SK-N-SH (cell line): ENCODE measurements at regions not wholly inside any gene's neighbourhood (a gene's known extent, or its start where the extent isn't known, plus 50 kb on each side); places are given as distances from the start of the nearest gene placed in this dataset.

Source experiments
- CTCF ChIA-PET: fragments of 300-600, 350-600 bp; formaldehyde crosslinking; extraction: SDS; loops from one replicate; lab custom pipeline; 2021; lab: Yijun Ruan, JAX
- POLR2A ChIA-PET: fragments of 350-600 bp; sonication (Branson Sonifier 250); formaldehyde crosslinking; extraction: SDS; loops from one replicate; lab custom pipeline; 2020; ENCODE audit warnings: antibody characterized with exemption, inconsistent platforms; lab: Yijun Ruan, JAX
- DNase-seq: peaks from one replicate; pipeline ENCODE4 v3.0.0; 2012
- H2AFZ ChIP-seq: fragments of 200-600 bp; sonication (generic); 2 replicates; pipeline ENCODE4 v1.8.1; 2016; ENCODE audit warnings: antibody characterized with exemption, mild to moderate bottlenecking, low read depth
- H3F3A ChIP-seq: fragments of 200-600 bp; sonication (generic); replicated peaks from 2 replicates; pipeline ENCODE3; 2016; ENCODE audit warnings: antibody characterized with exemption, mild to moderate bottlenecking; ENCODE audit not compliant: insufficient read depth
- H3K27ac ChIP-seq, 2 experiments: fragments of 200-500 bp in 1 of 2; fragments of 200-600 bp in 1 of 2; sonication (Bioruptor generic) in 1 of 2; sonication (generic), shearing (Covaris generic) in 1 of 2; 2 replicates each; pipeline versions ENCODE4 v1.5.1 to v1.6.1; 2014 to 2016; ENCODE audit warnings: low read depth in 2 of 2, inconsistent platforms in 1 of 2, low read length in 1 of 2, mild to moderate bottlenecking in 1 of 2, mixed read lengths in 1 of 2
- H3K27me3 ChIP-seq: fragments of 200-600 bp; sonication (generic), shearing (Covaris generic); 2 replicates; pipeline ENCODE4 v1.6.1; 2016; ENCODE audit warnings: mixed run types; ENCODE audit not compliant: insufficient read depth
- H3K36me3 ChIP-seq, 2 experiments: fragments of 200-500 bp in 1 of 2; fragments of 200-600 bp in 1 of 2; sonication (Bioruptor generic) in 1 of 2; sonication (generic) in 1 of 2; replicated peaks in 1 of 2; 2 replicates each; pipeline versions ENCODE3 to v1.5.1; 2014 to 2016; ENCODE audit warnings: low read length in 1 of 2, mild to moderate bottlenecking in 1 of 2; ENCODE audit not compliant: insufficient read depth in 2 of 2, control insufficient read depth in 1 of 2
- H3K4me1 ChIP-seq, 2 experiments: fragments of 200-500 bp in 1 of 2; fragments of 200-600 bp in 1 of 2; sonication (Bioruptor generic) in 1 of 2; sonication (generic), shearing (Covaris generic) in 1 of 2; 2 replicates each; pipeline versions ENCODE4 v1.5.1 to v1.6.1; 2014 to 2016; ENCODE audit warnings: low read depth in 1 of 2, low read length in 1 of 2, mixed run types in 1 of 2; ENCODE audit not compliant: insufficient read depth in 2 of 2, control insufficient read depth in 1 of 2
- H3K4me2 ChIP-seq: fragments of 200-600 bp; sonication (generic), shearing (Covaris generic); 2 replicates; pipeline ENCODE4 v1.6.1; 2017; ENCODE audit warnings: mixed run types
- H3K4me3 ChIP-seq, 2 experiments: fragments of 200-500 bp in 1 of 2; fragments of 200-600 bp in 1 of 2; sonication (Bioruptor generic) in 1 of 2; sonication (generic), shearing (Covaris generic) in 1 of 2; 2 replicates each; pipeline versions ENCODE4 v1.5.1 to v1.8.1; 2014 to 2016; ENCODE audit warnings: low read depth in 2 of 2, inconsistent platforms in 1 of 2, low read length in 1 of 2, mild to moderate bottlenecking in 1 of 2, mixed read lengths in 1 of 2, moderate library complexity in 1 of 2
- H3K79me2 ChIP-seq: fragments of 200-600 bp; sonication (generic); 2 replicates; pipeline ENCODE4 v1.8.1; 2017; ENCODE audit warnings: mild to moderate bottlenecking; ENCODE audit not compliant: insufficient read depth
- H3K9ac ChIP-seq: fragments of 200-600 bp; sonication (generic); 2 replicates; pipeline ENCODE4 v1.6.1; 2017; ENCODE audit warnings: mixed run types
- H3K9me2 ChIP-seq: fragments of 200-600 bp; sonication (generic); 2 replicates; pipeline ENCODE4 v1.6.1; 2017; ENCODE audit warnings: mixed run types
- H3K9me3 ChIP-seq: fragments of 200-600 bp; sonication (generic); 2 replicates; pipeline ENCODE4 v1.6.1; 2017; ENCODE audit warnings: mixed run types, mild to moderate bottlenecking, moderate library complexity
- H4K20me1 ChIP-seq: fragments of 200-600 bp; sonication (generic); 2 replicates; pipeline ENCODE4 v1.6.1; 2017; ENCODE audit warnings: mild to moderate bottlenecking, mixed run types; ENCODE audit not compliant: insufficient read depth
- ELF1 ChIP-seq: IDR thresholded peaks from 2 replicates; pipeline ENCODE4 v1.4.0; 2012
- EP300 ChIP-seq, 2 experiments: IDR thresholded peaks; 2 replicates each; pipeline versions ENCODE4 v1.4.0 to v1.6.1; 2012; ENCODE audit warnings: borderline replicate concordance in 1 of 2, low read depth in 1 of 2, low read length in 1 of 2
- FOXJ3 ChIP-seq: sonication (generic); formaldehyde crosslinking; IDR thresholded peaks from 2 replicates; pipeline ENCODE4 v1.5.1; 2020; ENCODE audit warnings: mild to moderate bottlenecking, missing genetic modification reagents
- MXI1 ChIP-seq: IDR thresholded peaks from 2 replicates; pipeline ENCODE4 v1.6.1; 2012; ENCODE audit warnings: mild to moderate bottlenecking, low read depth, low read length, improper control_type of control experiment
- NFIC ChIP-seq: IDR thresholded peaks from 2 replicates; pipeline ENCODE4 v1.4.0; 2012; ENCODE audit warnings: borderline replicate concordance
- NRF1 ChIP-seq: IDR thresholded peaks from 2 replicates; pipeline ENCODE4 v1.6.1; 2012; ENCODE audit warnings: low read depth, mild to moderate bottlenecking, low read length
- RAD21 ChIP-seq: IDR thresholded peaks from 2 replicates; pipeline ENCODE4 v1.6.1; 2012; ENCODE audit warnings: mild to moderate bottlenecking, low read length
- REST ChIP-seq: IDR thresholded peaks from 2 replicates; pipeline ENCODE4 v1.6.1; 2012; ENCODE audit warnings: mild to moderate bottlenecking, low read depth, low read length, moderate library complexity
- TCF12 ChIP-seq: IDR thresholded peaks from 2 replicates; pipeline ENCODE4 v1.4.0; 2012
- USF2 ChIP-seq: fragments of 150-350 bp; IDR thresholded peaks from 2 replicates; pipeline ENCODE4 v1.6.1; 2017; ENCODE audit warnings: antibody characterized with exemption, low read length, low read depth, borderline replicate concordance
- WGBS: methylation state at CpG from one replicate; pipeline ENCODE4 v1.1.6; 2017; ENCODE audit warnings: low lambda C conversion rate; 5-methylcytosine and 5-hydroxymethylcytosine counted together
- TF ChIP-seq, protein P1 (sequence below): fragments of 150-350 bp; IDR thresholded peaks from 2 replicates; pipeline ENCODE4 v1.6.1; 2016; ENCODE audit warnings: mild to moderate bottlenecking, low read depth, low read length
- TF ChIP-seq, protein P2 (sequence below): IDR thresholded peaks from 2 replicates; pipeline ENCODE4; 2012
- TF ChIP-seq, protein P3 (sequence below): IDR thresholded peaks from 2 replicates; pipeline ENCODE4 v1.4.0; 2012; ENCODE audit warnings: low read depth, borderline replicate concordance

DNA sequence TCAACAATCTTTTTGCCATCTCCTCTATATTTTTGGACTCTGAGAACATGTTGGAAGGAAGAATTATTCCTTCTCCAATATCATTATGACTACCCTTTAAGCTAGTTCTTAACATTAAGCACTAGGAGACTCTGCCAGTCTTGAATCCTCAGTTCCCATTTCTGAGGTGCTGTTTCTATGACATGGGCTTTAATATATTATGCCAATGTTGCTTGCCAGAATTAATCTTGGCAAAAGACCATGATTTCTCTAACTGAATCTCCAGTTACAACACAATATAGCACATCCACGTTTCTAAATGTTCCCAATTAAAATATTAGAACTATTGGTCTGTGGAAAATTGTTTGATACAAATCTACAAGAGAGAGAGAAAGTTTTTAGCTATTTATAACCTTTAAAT is 250.0 kb downstream of the HGF start:
- H3K4me3 ChIP-seq, result no peak overlapping the region
- no peak overlapping the region for H2AFZ ChIP-seq
- peaks cover 0 to 9% of the 10 kb centered on the region in 2 experiments; a peak in 2 of 4 replicates for H3K4me1 ChIP-seq
- no peaks in the 10 kb centered on the region for H3K36me3 ChIP-seq
- H3K79me2 ChIP-seq, result no peaks in the 10 kb centered on the region
- TF ChIP-seq, protein P1, sequence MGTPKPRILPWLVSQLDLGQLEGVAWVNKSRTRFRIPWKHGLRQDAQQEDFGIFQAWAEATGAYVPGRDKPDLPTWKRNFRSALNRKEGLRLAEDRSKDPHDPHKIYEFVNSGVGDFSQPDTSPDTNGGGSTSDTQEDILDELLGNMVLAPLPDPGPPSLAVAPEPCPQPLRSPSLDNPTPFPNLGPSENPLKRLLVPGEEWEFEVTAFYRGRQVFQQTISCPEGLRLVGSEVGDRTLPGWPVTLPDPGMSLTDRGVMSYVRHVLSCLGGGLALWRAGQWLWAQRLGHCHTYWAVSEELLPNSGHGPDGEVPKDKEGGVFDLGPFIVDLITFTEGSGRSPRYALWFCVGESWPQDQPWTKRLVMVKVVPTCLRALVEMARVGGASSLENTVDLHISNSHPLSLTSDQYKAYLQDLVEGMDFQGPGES, result no peak
- TF ChIP-seq ELF1 (no peak), TCF12 (no peak), EP300 (IDR thresholded peaks at IDR 0.05; ENCODE audit: borderline replicate concordance in 1 of 2, low read depth in 1 of 2, low read length in 1 of 2) (no peak), NRF1 (no peak), USF2 (no peak), REST (no peak), FOXJ3 (no peak), RAD21 (no peak), MXI1 (no peak), NFIC (no peak)
- TF ChIP-seq, protein P2, sequence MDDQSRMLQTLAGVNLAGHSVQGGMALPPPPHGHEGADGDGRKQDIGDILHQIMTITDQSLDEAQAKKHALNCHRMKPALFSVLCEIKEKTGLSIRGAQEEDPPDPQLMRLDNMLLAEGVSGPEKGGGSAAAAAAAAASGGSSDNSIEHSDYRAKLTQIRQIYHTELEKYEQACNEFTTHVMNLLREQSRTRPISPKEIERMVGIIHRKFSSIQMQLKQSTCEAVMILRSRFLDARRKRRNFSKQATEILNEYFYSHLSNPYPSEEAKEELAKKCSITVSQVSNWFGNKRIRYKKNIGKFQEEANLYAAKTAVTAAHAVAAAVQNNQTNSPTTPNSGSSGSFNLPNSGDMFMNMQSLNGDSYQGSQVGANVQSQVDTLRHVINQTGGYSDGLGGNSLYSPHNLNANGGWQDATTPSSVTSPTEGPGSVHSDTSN, result no peak
- TF ChIP-seq, protein P3, sequence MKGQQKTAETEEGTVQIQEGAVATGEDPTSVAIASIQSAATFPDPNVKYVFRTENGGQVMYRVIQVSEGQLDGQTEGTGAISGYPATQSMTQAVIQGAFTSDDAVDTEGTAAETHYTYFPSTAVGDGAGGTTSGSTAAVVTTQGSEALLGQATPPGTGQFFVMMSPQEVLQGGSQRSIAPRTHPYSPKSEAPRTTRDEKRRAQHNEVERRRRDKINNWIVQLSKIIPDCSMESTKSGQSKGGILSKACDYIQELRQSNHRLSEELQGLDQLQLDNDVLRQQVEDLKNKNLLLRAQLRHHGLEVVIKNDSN, result no peak
- TF ChIP-seq, all 33 proteins: peak for 0
- no peak for DNase-seq
- H3K9ac ChIP-seq, result no peak overlapping the region
- H3K4me2 ChIP-seq, result no peak overlapping the region
- H3F3A ChIP-seq, result peaks cover 8% of the 10 kb centered on the region
- no peaks in the 10 kb centered on the region; the same call in 1 of the 2 replicates for H3K9me3 ChIP-seq
- ChIA-PET POLR2A (no interaction called here), CTCF (interaction anchor here (1.0 kb wide), 2 partner anchors 20 to 147 kb away, joined by 3 to 4 read pairs; no protein-coding TSS in a partner anchor)
- no peaks in the 10 kb centered on the region for H3K27me3 ChIP-seq
- H3K9me2 ChIP-seq, result no peaks in the 10 kb centered on the region
- no peaks in the 10 kb centered on the region for H4K20me1 ChIP-seq
- WGBS, result 23% methylated on average over 1 of the region's 1 CpG
- no peak overlapping the region for H3K27ac ChIP-seq
